HG02884 (cell line): ENCODE measurements at regions not wholly inside any gene's neighbourhood (a gene's known extent, or its start where the extent isn't known, plus 50 kb on each side); places are given as distances from the start of the nearest gene placed in this dataset.

ENCODE experiments used
- ATAC-seq: cut with Tn5 transposase; IDR thresholded peaks from one replicate; pipeline ENCODE4 v1.9.1; 2021; ENCODE audit warnings: mild to moderate bottlenecking, moderate library complexity; ENCODE audit not compliant: unreplicated experiment

DNA sequence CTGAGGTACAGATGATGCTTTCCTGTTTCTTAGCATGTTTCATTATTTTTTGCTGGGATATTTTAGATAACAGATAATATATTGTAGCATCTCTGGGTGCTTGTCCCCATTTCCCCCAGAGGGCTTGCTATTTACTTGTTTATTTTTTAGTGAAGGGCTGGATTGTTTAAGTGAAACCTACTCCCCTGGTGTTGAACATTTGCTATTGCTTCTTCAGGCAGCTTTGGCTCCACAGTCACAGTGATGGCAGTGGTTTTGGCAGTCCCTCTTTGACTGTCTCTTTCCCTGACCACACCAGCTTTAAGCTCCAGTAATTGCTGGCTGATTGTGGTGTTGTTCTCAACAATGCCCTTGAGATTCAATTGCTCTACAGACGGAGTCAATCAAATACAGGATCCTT is 128.9 kb downstream of the KLF13 start:
- no peak for ATAC-seq

DNA sequence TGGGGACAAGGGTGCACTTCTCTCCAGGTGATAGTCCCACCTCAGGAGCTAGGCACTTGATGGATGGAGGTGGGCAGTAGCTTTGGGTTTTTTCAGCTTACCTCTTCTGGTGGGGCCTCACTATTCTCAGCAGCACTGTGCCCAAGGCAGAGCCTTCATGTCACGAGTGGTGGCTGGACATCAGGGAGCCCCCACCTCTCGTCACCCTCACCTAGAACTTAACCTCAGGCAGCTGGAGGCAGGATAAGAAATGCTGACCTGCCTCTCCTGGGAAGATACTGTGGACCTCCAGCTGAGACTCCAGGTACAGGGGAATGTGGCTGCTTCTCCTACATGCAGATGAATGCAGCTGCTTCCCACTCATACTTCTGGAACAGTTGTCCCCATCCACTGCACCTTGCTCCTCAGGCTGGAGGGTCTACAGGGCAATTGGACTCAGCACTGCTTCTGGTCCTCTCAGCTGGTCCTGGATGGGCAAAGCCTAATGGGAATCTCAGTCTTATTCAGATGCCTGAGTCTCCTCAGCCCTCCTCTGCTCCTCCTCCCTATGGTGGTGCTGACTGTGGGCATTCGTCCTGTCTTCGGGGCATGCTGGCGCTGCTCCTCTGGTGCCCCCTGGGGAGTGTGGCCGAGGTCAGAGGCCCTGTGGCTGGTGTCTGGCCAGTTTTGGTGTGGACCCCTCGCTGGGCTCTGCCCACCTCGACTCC is 129.9 kb downstream of the KLF13 start:
- no peak for ATAC-seq

DNA sequence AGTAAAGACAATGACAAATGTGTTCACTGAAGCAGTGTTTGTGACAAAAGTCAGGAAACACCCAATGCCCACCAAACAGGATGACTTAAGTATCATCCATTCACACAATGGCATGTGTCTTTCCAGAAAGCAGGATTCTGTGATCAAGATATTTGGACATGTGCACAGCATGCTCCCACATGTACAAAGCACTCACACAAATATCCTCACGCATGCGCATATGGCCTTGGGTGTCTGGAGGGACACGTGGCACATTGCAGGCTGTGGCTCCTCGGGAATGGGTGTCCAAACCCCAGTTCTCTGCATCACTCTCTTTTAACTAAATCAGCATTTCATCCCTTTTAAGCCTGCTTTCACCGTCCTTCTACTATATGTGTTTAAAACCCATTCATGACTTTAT is 130.5 kb downstream of the KLF13 start:
- no peak for ATAC-seq

- ATAC-seq, result no peak
These were observed 131.2 kb downstream of the KLF13 start for GRCh38 chr15:31457631-31458526.

GRCh38 chr15:31458596-31459399 is 132.2 kb downstream of the KLF13 start:
- ATAC-seq, result peak; percentile 92

GRCh38 chr15:31459400-31459748 is 132.7 kb downstream of the KLF13 start:
- no peak for ATAC-seq

DNA sequence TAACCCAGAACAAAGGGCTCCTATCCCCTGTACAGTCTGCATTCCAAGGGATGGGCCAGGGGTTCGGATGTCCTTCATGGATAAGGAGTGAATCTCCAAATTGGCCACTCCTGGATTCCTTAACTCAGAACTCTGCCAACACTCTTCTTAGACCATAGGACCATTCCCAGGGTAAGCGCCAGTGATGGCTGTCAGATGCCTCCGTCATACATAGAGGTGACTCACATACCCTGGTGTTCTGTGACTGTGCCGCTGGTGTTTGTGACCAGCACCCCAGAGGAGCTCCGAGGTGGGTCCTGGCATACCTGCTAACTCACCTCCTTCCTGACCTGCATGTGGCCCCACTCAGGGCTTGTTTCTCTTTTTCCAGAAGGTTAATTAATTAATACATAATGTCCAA is 134.7 kb downstream of the KLF13 start:
- ATAC-seq, result no peak

GRCh38 chr15:31461911-31462480 is 135.4 kb downstream of the KLF13 start:
- ATAC-seq, result no peak

DNA sequence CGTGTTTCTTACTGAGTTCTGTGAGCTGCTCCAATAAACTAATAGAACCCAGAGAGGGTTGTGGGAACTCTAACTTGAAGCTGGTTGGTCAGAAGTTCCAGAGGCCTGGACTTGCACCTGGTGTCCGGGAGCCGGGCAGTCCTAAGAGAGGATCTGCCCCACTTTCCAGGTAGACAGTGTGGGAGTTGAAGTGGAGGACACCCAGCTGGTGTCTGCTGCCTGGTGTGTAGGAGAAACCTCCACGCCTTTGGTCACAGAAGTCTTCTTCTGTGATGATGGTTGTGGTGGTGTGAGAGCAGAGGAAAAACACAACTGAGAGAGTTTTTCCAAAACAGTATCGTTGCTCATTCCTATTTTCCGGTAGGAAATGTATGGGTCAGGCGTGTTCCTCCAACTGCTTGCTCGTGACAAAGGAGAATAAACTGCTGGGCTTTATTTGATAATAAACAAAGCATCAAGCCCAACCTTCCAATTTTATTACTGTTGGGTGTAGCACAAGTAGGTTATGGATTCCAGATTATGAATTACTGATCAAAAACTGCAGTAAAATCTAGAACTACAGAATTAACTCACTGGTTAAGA is 137.0 kb downstream of the KLF13 start:
- no peak for ATAC-seq

- ATAC-seq, result no peak
These were observed 137.8 kb downstream of the KLF13 start for GRCh38 chr15:31464216-31465082.

DNA sequence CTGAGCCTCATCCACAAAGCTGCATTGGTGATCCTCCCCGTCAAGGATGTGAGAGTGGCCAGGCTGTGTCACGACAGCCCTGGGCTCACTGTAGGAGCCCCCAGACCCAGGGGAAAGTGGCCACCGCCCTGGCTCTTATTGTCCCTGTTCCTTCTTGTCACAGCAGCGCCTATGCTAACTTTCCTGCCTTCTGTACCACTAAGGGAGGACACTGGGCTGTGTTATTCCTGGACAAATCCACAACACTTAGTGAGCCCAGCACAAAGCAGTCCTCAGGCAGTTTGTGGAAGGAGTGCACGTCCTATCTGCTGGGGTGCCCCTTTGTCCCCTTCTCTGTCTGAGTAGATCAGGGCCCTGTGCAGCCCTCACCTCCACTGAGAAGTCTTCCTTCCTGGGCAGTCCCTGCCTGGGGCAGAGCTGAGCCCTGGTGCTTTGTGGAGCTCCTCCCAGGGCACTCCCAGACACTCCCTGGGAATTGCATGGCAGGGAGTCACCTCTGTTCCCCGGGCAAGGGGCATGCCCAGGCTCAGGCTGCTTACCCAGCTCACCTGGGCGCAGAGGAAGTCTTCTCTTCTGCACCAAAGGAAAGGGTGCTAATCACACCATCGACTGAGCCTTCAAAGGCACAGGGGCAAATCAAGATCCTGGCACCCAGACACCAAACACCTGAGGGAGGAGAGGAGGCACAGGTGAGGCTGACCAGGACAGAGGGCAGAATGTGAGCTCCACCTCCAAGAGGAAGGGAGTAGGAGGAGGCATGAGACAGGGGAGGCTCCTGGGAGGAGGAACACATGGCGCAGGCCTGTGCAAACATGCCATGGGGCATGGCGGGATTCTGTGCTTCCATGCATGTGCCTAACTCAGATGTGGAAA is 138.7 kb downstream of the KLF13 start:
- no peak for ATAC-seq

DNA sequence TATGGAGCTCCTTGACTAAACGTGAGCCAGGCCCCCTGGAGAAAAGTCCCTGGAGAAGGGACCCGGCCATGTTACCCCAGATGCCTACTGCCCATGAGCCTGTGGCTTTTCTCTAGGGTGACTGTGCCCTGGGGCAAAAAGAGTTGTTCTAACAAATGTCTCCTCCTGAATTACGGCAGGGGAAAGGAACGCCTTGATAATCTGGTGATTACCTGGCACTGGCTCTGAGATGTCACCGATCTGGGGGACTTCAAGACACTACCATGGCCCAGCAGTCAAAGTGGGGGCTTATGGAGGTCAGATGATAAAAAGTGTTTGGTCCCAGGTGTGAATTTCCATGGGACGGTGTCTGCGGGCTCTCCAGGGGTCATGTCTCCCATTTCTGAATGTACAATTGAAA is 140.7 kb downstream of the KLF13 start:
- ATAC-seq, result no peak

DNA sequence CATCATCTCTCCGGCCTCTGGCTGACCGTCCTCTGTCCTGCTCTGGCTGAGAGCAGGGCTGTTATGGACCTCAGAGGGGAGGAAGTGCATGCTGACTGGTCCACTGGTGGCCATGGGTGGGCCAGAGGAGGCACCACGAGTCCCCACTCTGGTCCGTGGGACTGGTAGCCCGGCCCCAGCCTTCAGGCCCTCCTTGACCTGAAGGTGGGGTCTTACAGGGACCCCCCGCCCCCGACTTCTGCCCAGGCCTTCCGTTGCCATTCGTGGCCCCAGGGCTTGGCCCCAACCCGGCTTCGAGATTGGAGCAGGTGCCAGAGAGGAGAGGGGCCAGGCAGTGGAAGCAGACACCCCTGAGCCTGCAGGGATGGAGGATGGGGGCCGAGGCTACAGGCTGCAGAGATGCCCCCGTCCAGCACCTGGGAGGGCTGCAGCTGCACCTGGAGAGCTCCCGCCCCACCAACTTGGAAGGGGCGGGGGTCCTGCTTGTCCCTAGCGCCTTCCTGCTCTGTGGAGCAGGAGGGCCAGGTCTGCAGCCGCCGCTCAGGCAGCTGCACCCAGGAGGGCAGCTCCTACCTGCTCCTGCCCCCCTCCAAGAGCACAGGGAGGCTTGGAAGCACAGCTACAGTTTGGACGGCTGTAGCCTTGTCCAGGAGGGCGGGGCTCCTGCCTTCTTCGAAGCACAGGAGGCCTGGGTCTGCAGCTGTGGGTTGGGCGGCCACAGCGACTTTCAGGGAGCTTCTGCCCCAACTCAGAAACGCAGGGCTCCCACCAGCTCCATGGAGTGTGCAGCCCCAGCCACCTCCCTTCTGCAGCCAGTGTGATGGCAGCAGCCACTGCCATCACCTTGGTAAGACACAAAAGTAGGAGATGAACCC is 142.5 kb downstream of the KLF13 start:
- ATAC-seq, result no peak

GRCh38 chr15:31469786-31470525 is 143.3 kb downstream of the KLF13 start:
- ATAC-seq, result no peak

DNA sequence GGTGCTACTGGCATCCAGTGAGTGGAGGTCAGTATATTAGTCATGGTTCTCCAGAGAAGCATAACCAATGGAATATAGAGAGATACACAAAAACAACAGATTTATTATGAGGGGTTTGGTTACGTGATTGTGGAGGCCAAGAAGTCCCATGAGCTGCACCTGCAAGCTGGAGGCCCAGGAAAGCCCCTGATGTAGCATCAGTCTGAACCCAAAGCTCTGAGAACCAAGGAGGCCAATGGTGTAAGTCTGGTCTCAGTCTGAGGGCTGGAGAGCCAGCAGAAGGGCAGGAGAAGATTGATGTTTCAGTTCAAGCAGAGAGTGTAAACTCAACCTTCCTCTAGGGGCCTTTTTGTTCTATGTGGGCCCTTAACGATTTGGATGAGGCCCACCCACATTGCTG is 144.1 kb downstream of the KLF13 start:
- ATAC-seq, result no peak

GRCh38 chr15:31471731-31472430 is 145.2 kb downstream of the KLF13 start:
- no peak for ATAC-seq
